Type B pancreatic cell (in vitro differentiated cells): ENCODE measurements at regions not wholly inside any gene's neighbourhood (a gene's known extent, or its start where the extent isn't known, plus 50 kb on each side); places are given as distances from the start of the nearest gene placed in this dataset.

Experiments used
- DNase-seq: peaks from one replicate; pipeline ENCODE4 v3.0.0; 2021; ENCODE audit warnings: mixed read lengths; ENCODE audit not compliant: unreplicated experiment; ENCODE audit errors: extremely low spot score
- H3K27ac Mint-ChIP-seq: 2 replicates; pipeline ENCODE4 v1.8.0; 2021; ENCODE audit warnings: mild to moderate bottlenecking, mixed read lengths
- H3K27me3 Mint-ChIP-seq: 2 replicates; pipeline ENCODE4 v1.8.0; 2021; ENCODE audit warnings: mixed read lengths
- H3K36me3 Mint-ChIP-seq: 2 replicates; pipeline ENCODE4 v1.8.0; 2021; ENCODE audit warnings: mixed read lengths
- H3K4me1 Mint-ChIP-seq: one replicate; pipeline ENCODE4 v1.8.0; 2021; ENCODE audit warnings: mixed read lengths; ENCODE audit not compliant: unreplicated experiment
- H3K4me3 Mint-ChIP-seq: 2 replicates; pipeline ENCODE4 v1.8.0; 2021; ENCODE audit warnings: mild to moderate bottlenecking, mixed read lengths
- H3K9me3 Mint-ChIP-seq: 2 replicates; pipeline ENCODE4 v1.8.0; 2021; ENCODE audit warnings: mixed read lengths
- CTCF ChIP-seq: fragments of 200-600 bp; sonication (generic); conservative IDR thresholded peaks from 2 replicates; pipeline ENCODE4 v1.5.0; 2021; ENCODE audit warnings: antibody characterized with exemption, mild to moderate bottlenecking

GRCh38 chr20:10919396-10920140 lies 245.8 kb upstream of the JAG1 start:
- Mint-ChIP-seq H3K4me3 (no peak overlapping the region), H3K27me3 (peaks cover 6% of the 10 kb centered on the region), H3K4me1 (peaks cover 11% of the 10 kb centered on the region), H3K27ac (no peak overlapping the region), H3K9me3 (no peaks in the 10 kb centered on the region), H3K36me3 (no peaks in the 10 kb centered on the region)
- no peak for DNase-seq
- TF ChIP-seq CTCF: no peak

- no peak for TF ChIP-seq CTCF
- H3K9me3 Mint-ChIP-seq: no peaks in the 10 kb centered on the region
- DNase-seq: no peak
- H3K27me3 Mint-ChIP-seq: peaks cover 6% of the 10 kb centered on the region
- H3K4me3 Mint-ChIP-seq: no peak overlapping the region
- H3K4me1 Mint-ChIP-seq: peaks cover 11% of the 10 kb centered on the region
- no peaks in the 10 kb centered on the region for H3K36me3 Mint-ChIP-seq
- no peak overlapping the region for H3K27ac Mint-ChIP-seq
These were observed 246.6 kb upstream of the JAG1 start for GRCh38 chr20:10920396-10920795.

GRCh38 chr20:10921491-10922010 lies 247.8 kb upstream of the JAG1 start:
- H3K27ac Mint-ChIP-seq: no peak overlapping the region
- peaks cover 11% of the 10 kb centered on the region for H3K4me1 Mint-ChIP-seq
- H3K4me3 Mint-ChIP-seq: no peak overlapping the region
- no peak for DNase-seq
- H3K27me3 Mint-ChIP-seq: peaks cover 6% of the 10 kb centered on the region
- H3K9me3 Mint-ChIP-seq: no peaks in the 10 kb centered on the region
- no peak for TF ChIP-seq CTCF
- H3K36me3 Mint-ChIP-seq: no peaks in the 10 kb centered on the region

- peaks cover 6% of the 10 kb centered on the region for H3K27me3 Mint-ChIP-seq
- DNase-seq: no peak
- no peak overlapping the region for H3K4me3 Mint-ChIP-seq
- no peaks in the 10 kb centered on the region for H3K36me3 Mint-ChIP-seq
- H3K4me1 Mint-ChIP-seq: peaks cover 11% of the 10 kb centered on the region
- H3K27ac Mint-ChIP-seq: peak overlapping the region; percentile 10
- H3K9me3 Mint-ChIP-seq: no peaks in the 10 kb centered on the region
- no peak for TF ChIP-seq CTCF
These were observed 248.7 kb upstream of the JAG1 start for GRCh38 chr20:10922506-10922905.

- H3K36me3 Mint-ChIP-seq: no peaks in the 10 kb centered on the region
- no peak overlapping the region for H3K4me3 Mint-ChIP-seq
- peaks cover 6% of the 10 kb centered on the region for H3K27me3 Mint-ChIP-seq
- TF ChIP-seq CTCF: no peak
- peak overlapping the region; percentile 10 for H3K27ac Mint-ChIP-seq
- no peak for DNase-seq
- peaks cover 11% of the 10 kb centered on the region for H3K4me1 Mint-ChIP-seq
- H3K9me3 Mint-ChIP-seq: no peaks in the 10 kb centered on the region
These were observed 249.1 kb upstream of the JAG1 start for GRCh38 chr20:10922941-10923340.
